ENCODE measurements at regions not wholly inside any gene's neighbourhood (a gene's known extent, or its start where the extent isn't known, plus 50 kb on each side); places are given as distances from the start of the nearest gene placed in this dataset.
"Not testable (repeated sequence)": the region's sequence is repeated elsewhere in the genome, so short reads cannot be mapped to it uniquely, and the experiment has no call there.

- no peak for DNase-seq
Measured at GRCh38 chr2:116776556-116776955, 1037.9 kb upstream of the DDX18 start.

- DNase-seq, result no peak
Measured at GRCh38 chr2:116787848-116788247, 1026.6 kb upstream of the DDX18 start.

DNA sequence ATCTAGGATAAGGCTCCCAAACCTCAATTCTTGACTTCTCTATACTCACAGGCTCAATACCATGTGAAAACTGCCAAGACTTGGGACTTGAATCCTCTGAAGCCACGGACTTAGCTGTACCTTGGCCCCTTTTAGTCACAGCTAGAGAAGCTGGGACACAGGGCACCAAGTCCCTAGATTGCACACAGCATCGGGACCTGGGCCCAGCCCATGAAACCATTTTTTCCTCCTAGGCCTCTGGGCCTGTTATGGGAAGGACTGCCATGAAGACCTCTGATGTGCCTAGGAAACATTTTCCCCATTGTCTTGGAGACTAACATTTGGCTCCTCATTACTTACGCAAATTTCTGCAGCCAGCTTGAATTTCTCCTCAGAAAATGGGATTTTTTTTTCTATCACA, 1011.8 kb upstream of the DDX18 start:
- no peak for DNase-seq

DNA sequence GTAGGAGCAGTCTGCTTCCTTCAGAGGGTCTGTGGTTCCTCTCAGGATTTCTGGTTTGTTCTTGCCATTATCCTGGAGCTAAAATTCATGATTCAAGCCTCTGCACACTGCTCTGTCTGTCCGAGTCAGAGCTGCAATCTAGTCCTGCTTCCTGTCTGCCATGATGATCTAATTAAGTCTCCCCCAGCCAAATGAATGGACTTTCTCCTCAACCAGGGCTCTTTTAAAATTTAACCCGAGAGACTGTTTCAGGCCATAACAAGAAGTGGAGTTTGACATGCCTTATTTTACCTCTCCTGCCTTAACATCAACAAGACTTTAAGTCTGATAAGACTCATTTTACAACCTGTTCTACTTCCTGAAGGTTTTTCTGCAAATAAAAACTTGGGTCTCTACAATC, 1009.6 kb upstream of the DDX18 start:
- DNase-seq, result no peak

DNA sequence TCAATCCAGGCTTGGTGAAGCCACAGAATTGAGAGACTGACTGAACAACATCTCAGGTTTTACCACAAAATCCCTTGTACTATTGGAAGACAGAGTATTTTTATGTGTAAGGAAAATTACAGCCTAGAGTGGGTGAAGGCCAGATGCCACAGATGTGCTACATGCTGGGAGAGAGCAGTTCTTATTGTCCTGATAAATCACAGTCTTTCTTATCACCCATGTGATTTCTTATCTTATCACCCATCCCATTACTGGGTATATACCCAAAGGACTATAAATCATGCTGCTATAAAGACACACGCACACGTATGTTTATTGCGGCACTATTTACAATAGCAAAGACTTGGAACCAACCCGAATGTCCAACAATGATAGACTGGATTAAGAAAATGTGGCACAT, 1008.0 kb upstream of the DDX18 start:
- not testable (repeated sequence) for DNase-seq

GRCh38 chr2:116809109-116809508, 1005.4 kb upstream of the DDX18 start:
- DNase-seq, result no peak

DNA sequence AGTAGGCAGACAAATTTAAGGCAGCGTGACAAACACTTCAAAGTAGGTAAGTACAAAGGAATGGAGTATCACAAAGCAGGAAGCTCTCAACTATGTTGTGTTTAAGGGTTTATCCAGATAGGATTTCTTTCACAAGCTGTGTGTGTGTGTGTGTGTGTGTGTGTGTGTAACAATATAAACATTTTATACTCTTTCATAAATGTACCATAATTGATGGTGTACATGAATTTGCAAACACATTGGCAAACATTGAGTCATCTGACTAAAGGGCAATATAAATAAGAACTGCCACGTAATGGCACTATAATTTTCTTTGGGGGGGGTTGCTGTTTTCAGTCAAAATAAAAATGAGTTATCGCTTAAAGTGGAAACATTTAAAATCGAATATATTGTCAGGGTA, 1004.4 kb upstream of the DDX18 start:
- no peak for DNase-seq

GRCh38 chr2:116810645-116811044, 1003.8 kb upstream of the DDX18 start:
- no peak for DNase-seq

GRCh38 chr2:116819355-116819754, 995.1 kb upstream of the DDX18 start:
- no peak for DNase-seq

DNA sequence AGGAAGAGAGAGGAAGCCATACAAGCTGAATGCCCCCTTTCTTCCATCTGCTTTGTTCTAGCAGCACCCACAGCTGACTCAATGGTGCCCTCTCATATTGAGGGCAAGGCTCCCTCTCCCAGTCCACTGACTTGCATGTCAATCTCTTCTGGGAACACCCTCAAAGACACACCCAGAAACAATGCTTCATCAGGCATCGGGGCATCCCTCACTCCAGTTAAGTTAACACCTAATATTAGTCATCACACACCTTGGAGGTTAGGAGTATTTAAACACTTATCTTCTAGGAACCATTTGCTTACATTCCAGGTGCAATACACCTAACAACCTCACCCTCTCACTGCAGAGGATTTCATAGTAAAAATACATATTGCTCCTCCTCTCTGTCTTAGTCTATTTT, 993.5 kb upstream of the DDX18 start:
- no peak for DNase-seq

DNA sequence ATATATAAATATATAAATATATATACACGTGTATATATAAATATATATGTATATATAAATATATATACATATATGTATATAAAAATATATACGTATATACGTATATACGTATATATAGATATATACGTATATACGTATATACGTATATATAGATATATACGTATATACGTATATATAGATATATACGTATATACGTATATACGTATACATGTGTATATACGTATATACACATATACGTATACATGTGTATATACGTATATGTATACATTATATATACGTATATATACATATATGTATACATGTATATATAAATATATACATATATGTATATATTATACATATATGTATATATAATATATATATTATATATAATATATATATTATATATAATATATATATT, 984.9 kb upstream of the DDX18 start:
- not testable (repeated sequence) for DNase-seq

DNA sequence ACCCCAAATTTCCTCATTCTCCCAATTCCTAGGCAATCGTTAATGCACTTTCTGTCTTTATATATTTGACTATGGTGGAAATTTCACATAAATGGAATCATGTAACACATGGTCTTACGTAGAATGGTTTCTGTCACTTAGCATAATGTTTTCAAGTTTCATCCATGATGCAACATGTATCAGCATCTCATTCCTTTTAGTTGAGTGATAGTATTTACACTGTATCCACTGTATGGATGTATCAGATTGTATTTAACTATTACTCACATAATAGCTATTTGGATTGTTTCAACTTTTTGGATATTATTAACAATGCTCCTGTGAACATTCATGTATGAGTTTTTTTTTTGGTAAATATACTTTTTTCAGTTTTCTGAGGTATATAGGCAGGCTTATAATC, 982.3 kb upstream of the DDX18 start:
- DNase-seq, result no peak

DNA sequence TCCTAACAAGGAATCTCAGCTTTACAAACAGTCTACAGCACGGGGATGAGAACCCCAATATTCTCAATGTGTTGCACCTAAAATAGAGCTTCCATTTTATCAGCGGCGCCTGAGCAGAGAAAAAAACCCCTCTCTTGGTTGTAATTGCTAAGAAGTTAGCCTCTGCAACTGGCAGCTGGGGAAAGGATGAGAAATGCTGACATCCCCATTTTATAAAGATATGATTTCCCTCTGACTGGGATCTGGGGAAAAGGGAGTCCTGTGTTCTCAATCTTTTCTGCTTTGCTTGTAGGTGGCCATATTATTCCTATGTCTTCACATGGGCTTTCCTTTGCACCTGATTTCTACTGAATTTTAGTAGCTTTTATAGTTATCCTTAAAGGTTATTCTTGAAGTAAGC, 981.4 kb upstream of the DDX18 start:
- DNase-seq, result no peak

- no peak for DNase-seq
Measured at GRCh38 chr2:116842164-116842563, 972.3 kb upstream of the DDX18 start.

- no peak for DNase-seq
Measured at GRCh38 chr2:116859708-116860107, 954.8 kb upstream of the DDX18 start.

DNA sequence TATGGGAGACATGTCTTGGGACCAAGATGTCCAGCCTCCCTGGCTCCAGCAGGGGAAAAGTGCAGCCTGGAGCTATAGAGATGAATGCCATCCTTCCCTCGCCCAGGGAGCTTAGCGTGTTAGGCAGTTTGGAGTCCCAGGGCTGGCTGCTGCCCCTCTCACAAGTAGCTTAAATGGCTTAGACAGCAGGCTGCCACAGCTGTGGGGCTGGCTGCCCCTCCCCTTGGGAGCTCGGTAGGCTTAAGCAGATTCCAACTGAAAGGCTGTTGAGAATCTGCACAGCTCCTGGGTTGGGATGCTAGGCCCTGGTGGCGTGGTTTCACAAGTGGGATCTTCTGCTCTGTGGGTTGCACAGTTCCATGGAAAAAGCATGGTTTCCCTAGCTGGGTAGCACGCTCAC, 940.5 kb upstream of the DDX18 start:
- DNase-seq, result no peak

- no peak for DNase-seq
Measured at GRCh38 chr2:116877274-116877673, 937.2 kb upstream of the DDX18 start.

GRCh38 chr2:116877944-116878343, 936.5 kb upstream of the DDX18 start:
- DNase-seq, result no peak

- no peak for DNase-seq
Measured at GRCh38 chr2:116879650-116880160, 934.8 kb upstream of the DDX18 start.

GRCh38 chr2:116891191-116891590, 923.3 kb upstream of the DDX18 start:
- no peak for DNase-seq

DNA sequence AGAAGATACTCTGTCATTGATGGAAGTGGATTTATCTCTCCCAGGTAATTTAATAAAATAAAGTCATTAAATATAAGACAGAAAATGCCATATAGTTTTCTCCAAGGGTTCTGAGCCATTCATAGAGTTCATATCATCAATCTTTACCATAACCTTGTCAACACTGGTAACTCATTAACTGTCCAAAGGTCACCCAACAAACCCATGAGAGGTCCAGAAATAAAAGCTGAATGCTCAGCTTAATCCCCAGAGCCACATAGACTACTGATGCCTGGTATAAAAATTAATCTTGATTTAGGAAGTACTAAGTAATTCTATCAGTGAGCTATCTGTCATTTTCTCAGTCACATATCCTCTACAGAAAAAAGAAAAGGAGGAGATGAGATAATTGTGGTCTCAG, 903.0 kb upstream of the DDX18 start:
- no peak for DNase-seq

DNA sequence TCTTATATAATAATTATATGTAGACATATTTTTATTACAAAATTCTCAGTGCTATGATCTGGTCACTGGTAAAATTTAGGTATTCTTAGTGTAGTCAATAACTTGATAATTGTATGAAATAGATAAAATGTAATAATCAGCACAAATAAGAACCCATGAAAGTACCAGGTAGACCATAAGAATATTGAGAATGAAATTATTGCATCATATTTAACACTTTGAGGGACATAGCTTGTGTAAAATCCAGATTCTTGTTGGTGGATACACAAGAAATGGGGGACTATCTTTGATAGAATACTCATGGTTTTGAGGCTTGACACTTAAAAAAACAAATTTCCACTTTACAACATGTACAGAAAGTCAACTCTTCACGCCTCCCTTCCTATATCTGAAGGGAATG, 898.8 kb upstream of the DDX18 start:
- DNase-seq, result no peak

DNA sequence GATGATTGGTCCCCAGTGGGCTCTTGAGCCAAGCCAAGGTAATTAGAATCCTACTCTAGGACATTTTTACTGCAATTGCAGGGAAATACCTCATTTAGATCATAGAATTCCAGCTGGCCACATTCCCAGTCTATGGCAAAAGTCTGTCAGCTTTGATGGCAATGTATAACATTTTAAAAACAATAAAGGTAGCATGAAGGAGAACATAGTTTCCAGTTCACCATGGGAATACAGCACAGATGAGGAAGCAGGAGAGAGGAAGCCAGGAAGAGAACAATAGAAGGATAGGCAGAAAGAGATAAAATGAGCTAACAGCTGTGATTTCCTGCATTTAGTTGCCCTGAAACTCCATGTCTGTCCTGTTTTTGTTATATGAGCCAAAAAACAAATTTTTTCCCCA, 897.3 kb upstream of the DDX18 start:
- no peak for DNase-seq

DNA sequence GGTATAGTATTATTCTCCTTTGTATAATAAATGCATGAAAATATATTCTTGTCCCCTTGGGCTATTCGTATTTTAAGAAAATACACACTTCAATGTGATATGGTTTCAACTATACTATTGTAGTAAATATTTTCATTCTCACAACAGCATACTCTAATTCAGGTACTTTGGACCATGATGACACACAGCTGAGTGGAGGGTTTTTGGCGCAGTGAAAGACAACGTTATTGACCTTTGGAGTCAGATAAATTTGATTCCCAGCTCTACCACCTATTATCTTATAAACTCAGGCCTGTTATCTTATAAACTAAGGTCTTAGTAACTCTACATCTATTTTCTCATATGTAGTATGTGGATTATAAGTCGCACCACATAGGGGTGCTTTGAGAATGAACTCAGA, 895.9 kb upstream of the DDX18 start:
- DNase-seq, result no peak

GRCh38 chr2:116922414-116922813, 892.1 kb upstream of the DDX18 start:
- DNase-seq, result no peak

GRCh38 chr2:116924509-116924908, 890.0 kb upstream of the DDX18 start:
- no peak for DNase-seq

All from T-helper 2 cell (primary cell).